SK-N-SH (cell line): ENCODE measurements at regions not wholly inside any gene's neighbourhood (a gene's known extent, or its start where the extent isn't known, plus 50 kb on each side); places are given as distances from the start of the nearest gene placed in this dataset.

Source experiments
- CTCF ChIA-PET: fragments of 300-600, 350-600 bp; formaldehyde crosslinking; extraction: SDS; loops from one replicate; lab custom pipeline; 2021; lab: Yijun Ruan, JAX
- POLR2A ChIA-PET: fragments of 350-600 bp; sonication (Branson Sonifier 250); formaldehyde crosslinking; extraction: SDS; loops from one replicate; lab custom pipeline; 2020; ENCODE audit warnings: antibody characterized with exemption, inconsistent platforms; lab: Yijun Ruan, JAX
- DNase-seq: peaks from one replicate; pipeline ENCODE4 v3.0.0; 2012
- H2AFZ ChIP-seq: fragments of 200-600 bp; sonication (generic); 2 replicates; pipeline ENCODE4 v1.8.1; 2016; ENCODE audit warnings: antibody characterized with exemption, mild to moderate bottlenecking, low read depth
- H3F3A ChIP-seq: fragments of 200-600 bp; sonication (generic); replicated peaks from 2 replicates; pipeline ENCODE3; 2016; ENCODE audit warnings: antibody characterized with exemption, mild to moderate bottlenecking; ENCODE audit not compliant: insufficient read depth
- H3K27ac ChIP-seq, 2 experiments: fragments of 200-500 bp in 1 of 2; fragments of 200-600 bp in 1 of 2; sonication (Bioruptor generic) in 1 of 2; sonication (generic), shearing (Covaris generic) in 1 of 2; 2 replicates each; pipeline versions ENCODE4 v1.5.1 to v1.6.1; 2014 to 2016; ENCODE audit warnings: low read depth in 2 of 2, inconsistent platforms in 1 of 2, low read length in 1 of 2, mild to moderate bottlenecking in 1 of 2, mixed read lengths in 1 of 2
- H3K27me3 ChIP-seq: fragments of 200-600 bp; sonication (generic), shearing (Covaris generic); 2 replicates; pipeline ENCODE4 v1.6.1; 2016; ENCODE audit warnings: mixed run types; ENCODE audit not compliant: insufficient read depth
- H3K36me3 ChIP-seq, 2 experiments: fragments of 200-500 bp in 1 of 2; fragments of 200-600 bp in 1 of 2; sonication (Bioruptor generic) in 1 of 2; sonication (generic) in 1 of 2; replicated peaks in 1 of 2; 2 replicates each; pipeline versions ENCODE3 to v1.5.1; 2014 to 2016; ENCODE audit warnings: low read length in 1 of 2, mild to moderate bottlenecking in 1 of 2; ENCODE audit not compliant: insufficient read depth in 2 of 2, control insufficient read depth in 1 of 2
- H3K4me1 ChIP-seq, 2 experiments: fragments of 200-500 bp in 1 of 2; fragments of 200-600 bp in 1 of 2; sonication (Bioruptor generic) in 1 of 2; sonication (generic), shearing (Covaris generic) in 1 of 2; 2 replicates each; pipeline versions ENCODE4 v1.5.1 to v1.6.1; 2014 to 2016; ENCODE audit warnings: low read depth in 1 of 2, low read length in 1 of 2, mixed run types in 1 of 2; ENCODE audit not compliant: insufficient read depth in 2 of 2, control insufficient read depth in 1 of 2
- H3K4me2 ChIP-seq: fragments of 200-600 bp; sonication (generic), shearing (Covaris generic); 2 replicates; pipeline ENCODE4 v1.6.1; 2017; ENCODE audit warnings: mixed run types
- H3K4me3 ChIP-seq, 2 experiments: fragments of 200-500 bp in 1 of 2; fragments of 200-600 bp in 1 of 2; sonication (Bioruptor generic) in 1 of 2; sonication (generic), shearing (Covaris generic) in 1 of 2; 2 replicates each; pipeline versions ENCODE4 v1.5.1 to v1.8.1; 2014 to 2016; ENCODE audit warnings: low read depth in 2 of 2, inconsistent platforms in 1 of 2, low read length in 1 of 2, mild to moderate bottlenecking in 1 of 2, mixed read lengths in 1 of 2, moderate library complexity in 1 of 2
- H3K79me2 ChIP-seq: fragments of 200-600 bp; sonication (generic); 2 replicates; pipeline ENCODE4 v1.8.1; 2017; ENCODE audit warnings: mild to moderate bottlenecking; ENCODE audit not compliant: insufficient read depth
- H3K9ac ChIP-seq: fragments of 200-600 bp; sonication (generic); 2 replicates; pipeline ENCODE4 v1.6.1; 2017; ENCODE audit warnings: mixed run types
- H3K9me2 ChIP-seq: fragments of 200-600 bp; sonication (generic); 2 replicates; pipeline ENCODE4 v1.6.1; 2017; ENCODE audit warnings: mixed run types
- H3K9me3 ChIP-seq: fragments of 200-600 bp; sonication (generic); 2 replicates; pipeline ENCODE4 v1.6.1; 2017; ENCODE audit warnings: mixed run types, mild to moderate bottlenecking, moderate library complexity
- H4K20me1 ChIP-seq: fragments of 200-600 bp; sonication (generic); 2 replicates; pipeline ENCODE4 v1.6.1; 2017; ENCODE audit warnings: mild to moderate bottlenecking, mixed run types; ENCODE audit not compliant: insufficient read depth
- CHD2 ChIP-seq: fragments of 150-350 bp; IDR thresholded peaks from 2 replicates; pipeline ENCODE4 v1.6.1; 2018; ENCODE audit warnings: low read length; ENCODE audit not compliant: partially characterized antibody
- CTCF ChIP-seq: fragments of 200-600 bp; sonication (generic); IDR thresholded peaks from 2 replicates; pipeline ENCODE4 v1.6.1; 2017; ENCODE audit warnings: antibody characterized with exemption, mild to moderate bottlenecking, moderate library complexity
- ELF1 ChIP-seq: IDR thresholded peaks from 2 replicates; pipeline ENCODE4 v1.4.0; 2012
- EP300 ChIP-seq, 2 experiments: IDR thresholded peaks; 2 replicates each; pipeline versions ENCODE4 v1.4.0 to v1.6.1; 2012; ENCODE audit warnings: borderline replicate concordance in 1 of 2, low read depth in 1 of 2, low read length in 1 of 2
- EZH2phosphoT487 ChIP-seq: fragments of 200-600 bp; sonication (generic); IDR thresholded peaks from 2 replicates; pipeline ENCODE4 v1.6.1; 2017; ENCODE audit warnings: low read depth, mixed run types, mild to moderate bottlenecking, antibody characterized with exemption, moderate library complexity, borderline replicate concordance
- FOXJ3 ChIP-seq: sonication (generic); formaldehyde crosslinking; IDR thresholded peaks from 2 replicates; pipeline ENCODE4 v1.5.1; 2020; ENCODE audit warnings: mild to moderate bottlenecking, missing genetic modification reagents
- GATA2 ChIP-seq: sonication (generic); formaldehyde crosslinking; IDR thresholded peaks from 2 replicates; pipeline ENCODE4 v1.5.0; 2020; ENCODE audit warnings: mild to moderate bottlenecking, missing genetic modification reagents
- IRF3 ChIP-seq: fragments of 150-350 bp; IDR thresholded peaks from 2 replicates; pipeline ENCODE4 v1.6.1; 2016; ENCODE audit warnings: mild to moderate bottlenecking, low read depth, low read length
- JUND ChIP-seq: IDR thresholded peaks from 2 replicates; pipeline ENCODE4 v1.4.0; 2012
- NFIC ChIP-seq: IDR thresholded peaks from 2 replicates; pipeline ENCODE4 v1.4.0; 2012; ENCODE audit warnings: borderline replicate concordance
- POLR2AphosphoS5 ChIP-seq: IDR thresholded peaks from 2 replicates; pipeline ENCODE4 v1.6.1; 2012; ENCODE audit warnings: low read depth, low read length
- RXRA ChIP-seq: IDR thresholded peaks from 2 replicates; pipeline ENCODE4 v1.4.0; 2012; ENCODE audit warnings: low read depth, mild to moderate bottlenecking, borderline replicate concordance
- SMC3 ChIP-seq: IDR thresholded peaks from 2 replicates; pipeline ENCODE4 v1.6.1; 2012; ENCODE audit warnings: low read depth, low read length, improper control_type of control experiment
- TEAD4 ChIP-seq: IDR thresholded peaks from 2 replicates; pipeline ENCODE4 v1.4.0; 2012; ENCODE audit warnings: mild to moderate bottlenecking, borderline replicate concordance; ENCODE audit not compliant: insufficient read depth
- USF2 ChIP-seq: fragments of 150-350 bp; IDR thresholded peaks from 2 replicates; pipeline ENCODE4 v1.6.1; 2017; ENCODE audit warnings: antibody characterized with exemption, low read length, low read depth, borderline replicate concordance
- WGBS: methylation state at CpG from one replicate; pipeline ENCODE4 v1.1.6; 2017; ENCODE audit warnings: low lambda C conversion rate; 5-methylcytosine and 5-hydroxymethylcytosine counted together
- TF ChIP-seq, protein P1 (sequence below): IDR thresholded peaks from 2 replicates; pipeline ENCODE4 v1.4.0; 2012; ENCODE audit warnings: low read depth, borderline replicate concordance
- TF ChIP-seq, protein P2 (sequence below): IDR thresholded peaks from 2 replicates; pipeline ENCODE4; 2012

GRCh38 chr5:142408981-142409481 is 84.2 kb upstream of the SPRY4 start:
- H3K4me2 ChIP-seq = no peak overlapping the region
- DNase-seq = no peak
- WGBS = 95% methylated on average over 18 of the region's 19 CpGs
- H3K27ac ChIP-seq = no peak overlapping the region
- H3K36me3 ChIP-seq = no peaks in the 10 kb centered on the region
- no peaks in the 10 kb centered on the region for H4K20me1 ChIP-seq
- no peak overlapping the region for H2AFZ ChIP-seq
- POLR2A ChIA-PET = interaction anchor here (0.7 to 1.0 kb wide), 2 partner anchors 9 to 227 kb away, joined by 3 read pairs; no protein-coding TSS in a partner anchor
- no peak overlapping the region for H3K9ac ChIP-seq
- no peaks in the 10 kb centered on the region for H3F3A ChIP-seq
- TF ChIP-seq EP300 (IDR thresholded peaks at IDR 0.05; ENCODE audit: borderline replicate concordance in 1 of 2, low read depth in 1 of 2, low read length in 1 of 2) = no peak
- TF ChIP-seq, protein P1, sequence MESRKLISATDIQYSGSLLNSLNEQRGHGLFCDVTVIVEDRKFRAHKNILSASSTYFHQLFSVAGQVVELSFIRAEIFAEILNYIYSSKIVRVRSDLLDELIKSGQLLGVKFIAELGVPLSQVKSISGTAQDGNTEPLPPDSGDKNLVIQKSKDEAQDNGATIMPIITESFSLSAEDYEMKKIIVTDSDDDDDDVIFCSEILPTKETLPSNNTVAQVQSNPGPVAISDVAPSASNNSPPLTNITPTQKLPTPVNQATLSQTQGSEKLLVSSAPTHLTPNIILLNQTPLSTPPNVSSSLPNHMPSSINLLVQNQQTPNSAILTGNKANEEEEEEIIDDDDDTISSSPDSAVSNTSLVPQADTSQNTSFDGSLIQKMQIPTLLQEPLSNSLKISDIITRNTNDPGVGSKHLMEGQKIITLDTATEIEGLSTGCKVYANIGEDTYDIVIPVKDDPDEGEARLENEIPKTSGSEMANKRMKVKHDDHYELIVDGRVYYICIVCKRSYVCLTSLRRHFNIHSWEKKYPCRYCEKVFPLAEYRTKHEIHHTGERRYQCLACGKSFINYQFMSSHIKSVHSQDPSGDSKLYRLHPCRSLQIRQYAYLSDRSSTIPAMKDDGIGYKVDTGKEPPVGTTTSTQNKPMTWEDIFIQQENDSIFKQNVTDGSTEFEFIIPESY = no peak
- TF ChIP-seq TEAD4 = no peak
- TF ChIP-seq, all 33 proteins: peak for 0
- H3K27me3 ChIP-seq = no peaks in the 10 kb centered on the region
- no peaks in the 10 kb centered on the region for H3K79me2 ChIP-seq
- no peak overlapping the region for H3K4me3 ChIP-seq
- CTCF ChIA-PET = interaction anchor here (1.3 kb wide), 1 partner anchor 11 kb away, joined by 4 read pairs; no protein-coding TSS in a partner anchor
- H3K9me3 ChIP-seq = no peaks in the 10 kb centered on the region
- H3K9me2 ChIP-seq = no peaks in the 10 kb centered on the region
- H3K4me1 ChIP-seq = no peaks in the 10 kb centered on the region; a peak in 2 of 4 replicates

GRCh38 chr5:142408536-142408935 is 83.7 kb upstream of the SPRY4 start:
- POLR2A ChIA-PET = interaction anchor here (0.7 to 1.0 kb wide), 2 partner anchors 9 to 226 kb away, joined by 3 read pairs; no protein-coding TSS in a partner anchor
- TF ChIP-seq TEAD4 (no peak), GATA2 (CRISPR knock-in tag) (no peak), SMC3 (no peak), CTCF (no peak), NFIC (no peak), IRF3 (no peak), EZH2phosphoT487 (no peak), POLR2AphosphoS5 (no peak), CHD2 (no peak), ELF1 (no peak), RXRA (no peak), FOXJ3 (CRISPR knock-in tag) (no peak), JUND (no peak), USF2 (no peak)
- TF ChIP-seq, protein P1 = no peak
- TF ChIP-seq, protein P2, sequence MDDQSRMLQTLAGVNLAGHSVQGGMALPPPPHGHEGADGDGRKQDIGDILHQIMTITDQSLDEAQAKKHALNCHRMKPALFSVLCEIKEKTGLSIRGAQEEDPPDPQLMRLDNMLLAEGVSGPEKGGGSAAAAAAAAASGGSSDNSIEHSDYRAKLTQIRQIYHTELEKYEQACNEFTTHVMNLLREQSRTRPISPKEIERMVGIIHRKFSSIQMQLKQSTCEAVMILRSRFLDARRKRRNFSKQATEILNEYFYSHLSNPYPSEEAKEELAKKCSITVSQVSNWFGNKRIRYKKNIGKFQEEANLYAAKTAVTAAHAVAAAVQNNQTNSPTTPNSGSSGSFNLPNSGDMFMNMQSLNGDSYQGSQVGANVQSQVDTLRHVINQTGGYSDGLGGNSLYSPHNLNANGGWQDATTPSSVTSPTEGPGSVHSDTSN = no peak

More at GRCh38 chr5:142408536-142408935, 83.7 kb upstream of the SPRY4 start:
- H3K9me2 ChIP-seq = no peaks in the 10 kb centered on the region
- no peaks in the 10 kb centered on the region for H4K20me1 ChIP-seq
- no peaks in the 10 kb centered on the region for H3K27me3 ChIP-seq
- H3K9me3 ChIP-seq = no peaks in the 10 kb centered on the region
- CTCF ChIA-PET = interaction anchor here (1.3 kb wide), 1 partner anchor 11 kb away, joined by 4 read pairs; no protein-coding TSS in a partner anchor
- 96% methylated on average over 3 of the region's 7 CpGs for WGBS
- no peaks in the 10 kb centered on the region for H3F3A ChIP-seq
- DNase-seq = no peak
- H3K4me3 ChIP-seq = no peak overlapping the region
- no peak overlapping the region for H3K9ac ChIP-seq
- H3K36me3 ChIP-seq = no peaks in the 10 kb centered on the region
- H3K4me1 ChIP-seq = no peaks in the 10 kb centered on the region; a peak in 2 of 4 replicates
- H3K27ac ChIP-seq = no peak overlapping the region
- no peaks in the 10 kb centered on the region for H3K79me2 ChIP-seq
- H2AFZ ChIP-seq = no peak overlapping the region
- H3K4me2 ChIP-seq = no peak overlapping the region
